ENCODE measurements at regions not wholly inside any gene's neighbourhood (a gene's known extent, or its start where the extent isn't known, plus 50 kb on each side); places are given as distances from the start of the nearest gene placed in this dataset.

DNA sequence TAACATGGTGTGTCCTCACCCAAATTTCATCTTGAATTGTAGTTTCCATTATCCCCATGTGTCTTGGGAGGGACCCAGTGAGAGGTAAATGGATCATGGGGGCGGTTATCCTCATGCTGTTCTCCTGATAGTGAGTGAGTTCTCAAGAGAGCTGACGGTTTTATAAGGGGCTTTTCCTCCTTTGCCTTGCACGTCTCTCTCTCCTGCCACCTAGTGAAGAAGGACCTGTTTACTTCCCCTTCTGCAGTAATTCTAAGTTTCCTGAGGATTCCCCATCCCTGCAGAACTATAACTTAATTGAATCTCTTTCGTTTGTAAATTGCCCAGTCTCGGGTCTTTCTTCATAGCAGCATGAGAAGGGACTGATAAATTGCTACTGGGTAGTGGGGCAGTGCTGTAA, 789.3 kb downstream of the FRK start:
- CTCF ChIA-PET, result interaction anchor here (0.7 kb wide), 1 partner anchor 126 kb away, joined by 3 read pairs; no protein-coding TSS in a partner anchor
- no peak for DNase-seq (ENCODE audit: low spot score)
- Mint-ChIP-seq H3K27me3 (ENCODE audit: low read depth) (peaks cover 3% of the 10 kb centered on the region; the same call in 1 of the 2 replicates), H3K9me3 (peaks cover 29% of the 10 kb centered on the region), H3K4me3 (no peak overlapping the region), H3K36me3 (peaks cover 22% of the 10 kb centered on the region), H3K27ac (no peak overlapping the region; the same call in 1 of the 2 replicates), H3K4me1 (peaks cover 18% of the 10 kb centered on the region)
- TF ChIP-seq, protein P1, sequence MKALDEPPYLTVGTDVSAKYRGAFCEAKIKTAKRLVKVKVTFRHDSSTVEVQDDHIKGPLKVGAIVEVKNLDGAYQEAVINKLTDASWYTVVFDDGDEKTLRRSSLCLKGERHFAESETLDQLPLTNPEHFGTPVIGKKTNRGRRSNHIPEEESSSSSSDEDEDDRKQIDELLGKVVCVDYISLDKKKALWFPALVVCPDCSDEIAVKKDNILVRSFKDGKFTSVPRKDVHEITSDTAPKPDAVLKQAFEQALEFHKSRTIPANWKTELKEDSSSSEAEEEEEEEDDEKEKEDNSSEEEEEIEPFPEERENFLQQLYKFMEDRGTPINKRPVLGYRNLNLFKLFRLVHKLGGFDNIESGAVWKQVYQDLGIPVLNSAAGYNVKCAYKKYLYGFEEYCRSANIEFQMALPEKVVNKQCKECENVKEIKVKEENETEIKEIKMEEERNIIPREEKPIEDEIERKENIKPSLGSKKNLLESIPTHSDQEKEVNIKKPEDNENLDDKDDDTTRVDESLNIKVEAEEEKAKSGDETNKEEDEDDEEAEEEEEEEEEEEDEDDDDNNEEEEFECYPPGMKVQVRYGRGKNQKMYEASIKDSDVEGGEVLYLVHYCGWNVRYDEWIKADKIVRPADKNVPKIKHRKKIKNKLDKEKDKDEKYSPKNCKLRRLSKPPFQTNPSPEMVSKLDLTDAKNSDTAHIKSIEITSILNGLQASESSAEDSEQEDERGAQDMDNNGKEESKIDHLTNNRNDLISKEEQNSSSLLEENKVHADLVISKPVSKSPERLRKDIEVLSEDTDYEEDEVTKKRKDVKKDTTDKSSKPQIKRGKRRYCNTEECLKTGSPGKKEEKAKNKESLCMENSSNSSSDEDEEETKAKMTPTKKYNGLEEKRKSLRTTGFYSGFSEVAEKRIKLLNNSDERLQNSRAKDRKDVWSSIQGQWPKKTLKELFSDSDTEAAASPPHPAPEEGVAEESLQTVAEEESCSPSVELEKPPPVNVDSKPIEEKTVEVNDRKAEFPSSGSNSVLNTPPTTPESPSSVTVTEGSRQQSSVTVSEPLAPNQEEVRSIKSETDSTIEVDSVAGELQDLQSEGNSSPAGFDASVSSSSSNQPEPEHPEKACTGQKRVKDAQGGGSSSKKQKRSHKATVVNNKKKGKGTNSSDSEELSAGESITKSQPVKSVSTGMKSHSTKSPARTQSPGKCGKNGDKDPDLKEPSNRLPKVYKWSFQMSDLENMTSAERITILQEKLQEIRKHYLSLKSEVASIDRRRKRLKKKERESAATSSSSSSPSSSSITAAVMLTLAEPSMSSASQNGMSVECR (CRISPR knock-in tag; IDR thresholded peaks at IDR 0.05; ENCODE audit: borderline replicate concordance), result no peak
- no peak for TF ChIP-seq TP53 (CRISPR knock-in tag; IDR thresholded peaks at IDR 0.05)
- no peak for TF ChIP-seq ZNF232 (CRISPR knock-in tag; IDR thresholded peaks at IDR 0.05)
- no peak for TF ChIP-seq SP1 (CRISPR knock-in tag; conservative IDR thresholded peaks at IDR 0.05)
- TF ChIP-seq, protein P2, sequence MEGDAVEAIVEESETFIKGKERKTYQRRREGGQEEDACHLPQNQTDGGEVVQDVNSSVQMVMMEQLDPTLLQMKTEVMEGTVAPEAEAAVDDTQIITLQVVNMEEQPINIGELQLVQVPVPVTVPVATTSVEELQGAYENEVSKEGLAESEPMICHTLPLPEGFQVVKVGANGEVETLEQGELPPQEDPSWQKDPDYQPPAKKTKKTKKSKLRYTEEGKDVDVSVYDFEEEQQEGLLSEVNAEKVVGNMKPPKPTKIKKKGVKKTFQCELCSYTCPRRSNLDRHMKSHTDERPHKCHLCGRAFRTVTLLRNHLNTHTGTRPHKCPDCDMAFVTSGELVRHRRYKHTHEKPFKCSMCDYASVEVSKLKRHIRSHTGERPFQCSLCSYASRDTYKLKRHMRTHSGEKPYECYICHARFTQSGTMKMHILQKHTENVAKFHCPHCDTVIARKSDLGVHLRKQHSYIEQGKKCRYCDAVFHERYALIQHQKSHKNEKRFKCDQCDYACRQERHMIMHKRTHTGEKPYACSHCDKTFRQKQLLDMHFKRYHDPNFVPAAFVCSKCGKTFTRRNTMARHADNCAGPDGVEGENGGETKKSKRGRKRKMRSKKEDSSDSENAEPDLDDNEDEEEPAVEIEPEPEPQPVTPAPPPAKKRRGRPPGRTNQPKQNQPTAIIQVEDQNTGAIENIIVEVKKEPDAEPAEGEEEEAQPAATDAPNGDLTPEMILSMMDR (IDR thresholded peaks at IDR 0.05), result no peak
- no peak for TF ChIP-seq ETV6 (CRISPR knock-in tag; IDR thresholded peaks at IDR 0.05)
- TF ChIP-seq, protein P3, sequence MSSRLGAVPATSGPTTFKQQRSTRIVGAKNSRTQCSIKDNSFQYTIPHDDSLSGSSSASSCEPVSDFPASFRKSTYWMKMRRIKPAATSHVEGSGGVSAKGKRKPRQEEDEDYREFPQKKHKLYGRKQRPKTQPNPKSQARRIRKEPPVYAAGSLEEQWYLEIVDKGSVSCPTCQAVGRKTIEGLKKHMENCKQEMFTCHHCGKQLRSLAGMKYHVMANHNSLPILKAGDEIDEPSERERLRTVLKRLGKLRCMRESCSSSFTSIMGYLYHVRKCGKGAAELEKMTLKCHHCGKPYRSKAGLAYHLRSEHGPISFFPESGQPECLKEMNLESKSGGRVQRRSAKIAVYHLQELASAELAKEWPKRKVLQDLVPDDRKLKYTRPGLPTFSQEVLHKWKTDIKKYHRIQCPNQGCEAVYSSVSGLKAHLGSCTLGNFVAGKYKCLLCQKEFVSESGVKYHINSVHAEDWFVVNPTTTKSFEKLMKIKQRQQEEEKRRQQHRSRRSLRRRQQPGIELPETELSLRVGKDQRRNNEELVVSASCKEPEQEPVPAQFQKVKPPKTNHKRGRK (CRISPR knock-in tag; IDR thresholded peaks at IDR 0.05; ENCODE audit: borderline replicate concordance), result no peak
- TF ChIP-seq NR1H2 (CRISPR knock-in tag; IDR thresholded peaks at IDR 0.05), result no peak
- TF ChIP-seq, protein P4, sequence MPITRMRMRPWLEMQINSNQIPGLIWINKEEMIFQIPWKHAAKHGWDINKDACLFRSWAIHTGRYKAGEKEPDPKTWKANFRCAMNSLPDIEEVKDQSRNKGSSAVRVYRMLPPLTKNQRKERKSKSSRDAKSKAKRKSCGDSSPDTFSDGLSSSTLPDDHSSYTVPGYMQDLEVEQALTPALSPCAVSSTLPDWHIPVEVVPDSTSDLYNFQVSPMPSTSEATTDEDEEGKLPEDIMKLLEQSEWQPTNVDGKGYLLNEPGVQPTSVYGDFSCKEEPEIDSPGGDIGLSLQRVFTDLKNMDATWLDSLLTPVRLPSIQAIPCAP (CRISPR knock-in tag; IDR thresholded peaks at IDR 0.05), result no peak
- TF ChIP-seq SOX15 (CRISPR knock-in tag; IDR thresholded peaks at IDR 0.05), result no peak
- POLR2A ChIA-PET, result no interaction called here
- ATAC-seq, result peak; percentile 96

DNA sequence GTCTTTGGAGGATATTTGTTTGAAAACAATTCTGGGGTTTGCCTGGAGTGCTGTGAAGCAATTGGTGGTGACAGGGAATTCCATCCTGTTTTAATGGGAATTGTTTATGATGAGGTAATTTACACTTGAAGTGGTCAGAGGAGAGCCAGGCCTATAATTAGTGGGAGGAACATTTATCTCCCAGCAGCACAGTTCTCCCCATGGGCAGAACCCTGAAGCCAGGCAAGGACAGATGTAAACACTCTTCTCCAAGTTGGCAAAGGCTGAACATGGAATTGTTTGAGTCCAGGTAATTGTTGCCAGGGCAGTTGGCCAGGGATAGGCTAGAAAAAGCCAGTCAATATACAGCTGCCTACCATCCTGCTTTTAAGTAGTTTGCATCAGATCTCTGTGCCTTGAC, 789.7 kb downstream of the FRK start:
- no peak overlapping the region for H3K4me3 Mint-ChIP-seq
- no peak overlapping the region; the same call in 1 of the 2 replicates for H3K27ac Mint-ChIP-seq
- H3K27me3 Mint-ChIP-seq (ENCODE audit: low read depth), result peaks cover 3% of the 10 kb centered on the region; the same call in 1 of the 2 replicates
- no peak for DNase-seq (ENCODE audit: low spot score)
- ChIA-PET POLR2A (no interaction called here), CTCF (interaction anchor here (0.7 kb wide), 1 partner anchor 125 kb away, joined by 3 read pairs; no protein-coding TSS in a partner anchor)
- H3K9me3 Mint-ChIP-seq, result peaks cover 29% of the 10 kb centered on the region
- ATAC-seq, result peak; percentile 38
- TF ChIP-seq GABPB1 (CRISPR knock-in tag; IDR thresholded peaks at IDR 0.05) (no peak), ZNF416 (CRISPR knock-in tag; IDR thresholded peaks at IDR 0.05) (no peak), TCF7 (CRISPR knock-in tag; IDR thresholded peaks at IDR 0.05; ENCODE audit: low read depth) (no peak), JUN (CRISPR knock-in tag; IDR thresholded peaks at IDR 0.05) (no peak), ETV6 (CRISPR knock-in tag; IDR thresholded peaks at IDR 0.05) (no peak), ESRRA (CRISPR knock-in tag; IDR thresholded peaks at IDR 0.05; ENCODE audit: borderline replicate concordance) (no peak), TEAD4 (CRISPR knock-in tag; IDR thresholded peaks at IDR 0.05) (no peak), MXD4 (CRISPR knock-in tag; IDR thresholded peaks at IDR 0.05; ENCODE audit: borderline replicate concordance) (no peak), ZNF232 (CRISPR knock-in tag; IDR thresholded peaks at IDR 0.05) (no peak)
- TF ChIP-seq, protein P5, sequence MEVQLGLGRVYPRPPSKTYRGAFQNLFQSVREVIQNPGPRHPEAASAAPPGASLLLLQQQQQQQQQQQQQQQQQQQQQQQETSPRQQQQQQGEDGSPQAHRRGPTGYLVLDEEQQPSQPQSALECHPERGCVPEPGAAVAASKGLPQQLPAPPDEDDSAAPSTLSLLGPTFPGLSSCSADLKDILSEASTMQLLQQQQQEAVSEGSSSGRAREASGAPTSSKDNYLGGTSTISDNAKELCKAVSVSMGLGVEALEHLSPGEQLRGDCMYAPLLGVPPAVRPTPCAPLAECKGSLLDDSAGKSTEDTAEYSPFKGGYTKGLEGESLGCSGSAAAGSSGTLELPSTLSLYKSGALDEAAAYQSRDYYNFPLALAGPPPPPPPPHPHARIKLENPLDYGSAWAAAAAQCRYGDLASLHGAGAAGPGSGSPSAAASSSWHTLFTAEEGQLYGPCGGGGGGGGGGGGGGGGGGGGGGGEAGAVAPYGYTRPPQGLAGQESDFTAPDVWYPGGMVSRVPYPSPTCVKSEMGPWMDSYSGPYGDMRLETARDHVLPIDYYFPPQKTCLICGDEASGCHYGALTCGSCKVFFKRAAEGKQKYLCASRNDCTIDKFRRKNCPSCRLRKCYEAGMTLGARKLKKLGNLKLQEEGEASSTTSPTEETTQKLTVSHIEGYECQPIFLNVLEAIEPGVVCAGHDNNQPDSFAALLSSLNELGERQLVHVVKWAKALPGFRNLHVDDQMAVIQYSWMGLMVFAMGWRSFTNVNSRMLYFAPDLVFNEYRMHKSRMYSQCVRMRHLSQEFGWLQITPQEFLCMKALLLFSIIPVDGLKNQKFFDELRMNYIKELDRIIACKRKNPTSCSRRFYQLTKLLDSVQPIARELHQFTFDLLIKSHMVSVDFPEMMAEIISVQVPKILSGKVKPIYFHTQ (CRISPR knock-in tag; IDR thresholded peaks at IDR 0.05), result no peak
- TF ChIP-seq, protein P6, sequence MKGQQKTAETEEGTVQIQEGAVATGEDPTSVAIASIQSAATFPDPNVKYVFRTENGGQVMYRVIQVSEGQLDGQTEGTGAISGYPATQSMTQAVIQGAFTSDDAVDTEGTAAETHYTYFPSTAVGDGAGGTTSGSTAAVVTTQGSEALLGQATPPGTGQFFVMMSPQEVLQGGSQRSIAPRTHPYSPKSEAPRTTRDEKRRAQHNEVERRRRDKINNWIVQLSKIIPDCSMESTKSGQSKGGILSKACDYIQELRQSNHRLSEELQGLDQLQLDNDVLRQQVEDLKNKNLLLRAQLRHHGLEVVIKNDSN (CRISPR knock-in tag; IDR thresholded peaks at IDR 0.05), result no peak
- H3K36me3 Mint-ChIP-seq, result peaks cover 22% of the 10 kb centered on the region
- H3K4me1 Mint-ChIP-seq, result peaks cover 23% of the 10 kb centered on the region
